Neutrophil (primary cell): ENCODE measurements at regions not wholly inside any gene's neighbourhood (a gene's known extent, or its start where the extent isn't known, plus 50 kb on each side); places are given as distances from the start of the nearest gene placed in this dataset.

Experiments
- H3K27ac ChIP-seq: fragments of 200-600 bp; sonication (generic); 2 replicates; pipeline ENCODE4 v1.5.1; 2016; ENCODE audit warnings: mild to moderate bottlenecking, moderate library complexity
- H3K27me3 ChIP-seq: fragments of 200-600 bp; sonication (generic); 2 replicates; pipeline ENCODE4 v1.6.0; 2016; ENCODE audit warnings: mild to moderate bottlenecking
- H3K36me3 ChIP-seq: fragments of 200-600 bp; sonication (generic); 2 replicates; pipeline ENCODE4 v1.5.1; 2017
- H3K4me1 ChIP-seq, 2 experiments: fragments of 200-600 bp in 1 of 2; sonication (generic) in 1 of 2; 1 replicate in 1 of 2; 2 replicates in 1 of 2; pipeline versions ENCODE4 v1.5.1 to v1.6.1; 2013 to 2016; ENCODE audit warnings: low read depth in 1 of 2, low read length in 1 of 2, mild to moderate bottlenecking in 1 of 2, moderate library complexity in 1 of 2; ENCODE audit not compliant: control insufficient read depth in 1 of 2, insufficient read depth in 1 of 2
- H3K4me3 ChIP-seq, 2 experiments: fragments of 200-600 bp in 1 of 2; sonication (generic) in 1 of 2; 1 replicate in 1 of 2; 2 replicates in 1 of 2; pipeline ENCODE4 v1.5.1; 2013 to 2016; ENCODE audit warnings: low read depth in 1 of 2, low read length in 1 of 2, mild to moderate bottlenecking in 1 of 2, moderate library complexity in 1 of 2
- H3K9me3 ChIP-seq: fragments of 200-600 bp; sonication (generic); 2 replicates; pipeline ENCODE4 v1.5.1; 2016
- TF ChIP-seq, protein P1 (sequence below): fragments of 200-600 bp; sonication (generic); IDR thresholded peaks from 2 replicates; pipeline ENCODE4 v1.5.1; 2016; ENCODE audit warnings: antibody characterized with exemption

DNA sequence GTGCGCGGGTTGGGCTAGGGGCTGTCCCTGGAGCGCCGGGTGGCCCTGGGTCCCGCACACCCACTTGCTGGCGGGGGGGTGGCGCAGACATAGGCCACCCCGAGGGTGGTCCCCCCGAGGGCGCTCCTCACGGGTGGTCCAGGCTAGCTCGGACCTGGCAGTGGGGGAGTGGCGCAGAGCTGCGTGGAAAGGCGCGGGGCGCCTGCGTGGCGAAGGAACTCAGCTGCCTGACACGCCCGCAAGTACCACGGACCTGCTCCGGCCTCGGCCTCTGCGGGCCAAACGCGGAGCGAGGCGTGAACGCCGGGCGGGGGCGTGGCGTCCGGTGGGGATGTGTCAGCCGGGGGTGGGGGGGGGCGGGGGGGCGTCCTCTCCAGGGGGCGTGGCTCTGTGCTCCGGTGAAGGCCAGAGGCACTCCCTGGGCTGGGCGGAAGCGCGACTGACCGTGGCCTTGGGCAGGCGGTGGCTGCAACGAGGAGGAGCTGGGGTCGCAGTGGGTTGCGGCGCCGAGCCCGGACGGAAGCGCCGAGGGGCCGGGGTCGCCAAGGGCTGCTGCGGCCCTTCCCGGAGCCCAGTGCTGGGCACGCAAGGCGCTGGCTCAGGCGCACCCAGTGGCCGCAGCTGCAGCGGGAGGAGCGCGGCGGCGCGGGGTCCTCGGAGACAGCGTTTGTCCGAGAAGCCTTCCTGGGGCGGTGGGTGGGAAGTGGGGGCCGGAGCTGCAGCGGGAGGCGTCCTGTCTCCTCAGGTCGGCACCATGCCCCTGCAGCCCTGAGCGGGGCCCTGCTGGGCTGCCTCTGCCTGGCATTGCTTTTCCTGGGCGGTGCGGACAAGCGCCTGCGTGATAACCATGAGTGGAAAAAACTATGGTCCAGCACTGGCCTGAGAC is 58.9 kb upstream of the NUPR2 start:
- no peak overlapping the region for H3K4me3 ChIP-seq

DNA sequence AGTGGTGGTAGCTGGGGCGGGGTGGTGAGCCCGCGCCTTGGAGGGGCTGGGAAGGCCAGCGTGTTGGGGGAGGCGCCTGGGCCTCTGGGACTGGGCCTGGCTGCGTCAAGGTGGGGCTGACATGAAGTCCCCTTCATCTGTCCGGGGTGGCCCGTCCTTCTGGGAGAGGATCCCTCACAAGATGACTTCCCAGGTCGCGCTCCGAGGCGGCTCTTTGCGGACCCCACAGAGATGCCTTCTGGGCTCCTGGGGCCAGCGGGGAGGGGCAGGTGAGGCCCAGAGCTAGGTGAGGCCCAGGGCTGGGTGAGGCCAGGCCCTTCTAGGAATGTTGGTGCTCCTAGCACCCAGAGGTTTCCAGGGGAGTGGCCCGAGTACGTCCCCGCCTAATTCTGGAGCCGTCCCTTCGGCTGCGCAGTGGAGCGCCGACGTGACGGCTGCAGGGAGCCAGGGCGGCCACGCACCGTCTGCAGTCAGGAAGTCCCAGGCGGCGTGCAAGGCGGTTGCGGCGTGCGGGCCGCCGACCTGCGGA is 58.2 kb upstream of the NUPR2 start:
- H3K9me3 ChIP-seq: peaks cover 3% of the 10 kb centered on the region
- TF ChIP-seq, protein P1, sequence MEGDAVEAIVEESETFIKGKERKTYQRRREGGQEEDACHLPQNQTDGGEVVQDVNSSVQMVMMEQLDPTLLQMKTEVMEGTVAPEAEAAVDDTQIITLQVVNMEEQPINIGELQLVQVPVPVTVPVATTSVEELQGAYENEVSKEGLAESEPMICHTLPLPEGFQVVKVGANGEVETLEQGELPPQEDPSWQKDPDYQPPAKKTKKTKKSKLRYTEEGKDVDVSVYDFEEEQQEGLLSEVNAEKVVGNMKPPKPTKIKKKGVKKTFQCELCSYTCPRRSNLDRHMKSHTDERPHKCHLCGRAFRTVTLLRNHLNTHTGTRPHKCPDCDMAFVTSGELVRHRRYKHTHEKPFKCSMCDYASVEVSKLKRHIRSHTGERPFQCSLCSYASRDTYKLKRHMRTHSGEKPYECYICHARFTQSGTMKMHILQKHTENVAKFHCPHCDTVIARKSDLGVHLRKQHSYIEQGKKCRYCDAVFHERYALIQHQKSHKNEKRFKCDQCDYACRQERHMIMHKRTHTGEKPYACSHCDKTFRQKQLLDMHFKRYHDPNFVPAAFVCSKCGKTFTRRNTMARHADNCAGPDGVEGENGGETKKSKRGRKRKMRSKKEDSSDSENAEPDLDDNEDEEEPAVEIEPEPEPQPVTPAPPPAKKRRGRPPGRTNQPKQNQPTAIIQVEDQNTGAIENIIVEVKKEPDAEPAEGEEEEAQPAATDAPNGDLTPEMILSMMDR: no peak
- H3K4me1 ChIP-seq: no peaks in the 10 kb centered on the region
- no peaks in the 10 kb centered on the region for H3K36me3 ChIP-seq
- no peak overlapping the region for H3K27ac ChIP-seq
- peaks cover 21% of the 10 kb centered on the region for H3K27me3 ChIP-seq
- H3K4me3 ChIP-seq: no peak overlapping the region

More for the DNA sequence above, 58.9 kb upstream of the NUPR2 start:
- Histone ChIP-seq H3K9me3 (peaks cover 3% of the 10 kb centered on the region), H3K4me1 (no peaks in the 10 kb centered on the region), H3K27ac (no peak overlapping the region), H3K27me3 (peaks cover 21% of the 10 kb centered on the region), H3K36me3 (no peaks in the 10 kb centered on the region)
- TF ChIP-seq, protein P1: no peak
